ENCODE measurements at regions not wholly inside any gene's neighbourhood (a gene's known extent, or its start where the extent isn't known, plus 50 kb on each side); places are given as distances from the start of the nearest gene placed in this dataset.

DNA sequence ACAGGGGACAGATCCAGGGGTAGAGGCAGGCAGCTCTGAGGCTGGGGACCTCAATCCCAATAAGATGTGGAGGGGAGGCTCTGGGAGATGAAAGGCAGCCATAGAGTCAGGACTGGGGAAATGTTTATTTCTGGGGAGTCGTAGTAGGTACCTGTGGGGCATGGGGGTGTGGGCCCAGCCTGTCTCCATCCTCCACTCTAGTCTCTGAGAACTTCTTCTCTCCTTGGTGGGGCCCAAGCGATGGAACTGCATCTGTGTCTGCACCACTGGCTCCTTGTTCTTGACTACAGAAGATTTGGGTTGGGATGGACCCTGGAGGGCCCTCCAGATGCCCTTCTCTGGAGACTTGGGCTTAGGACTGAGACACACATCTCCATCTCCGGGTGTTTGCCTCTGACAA is 953.9 kb upstream of the ZNF722 start:
- H2BK5ac ChIP-seq (ENCODE audit: low read depth, low read length, poor library complexity, severe bottlenecking): no peak overlapping the region
- H3K14ac ChIP-seq (ENCODE audit: low read length in 2 of 2): no peak overlapping the region
- no peak overlapping the region for H2BK120ac ChIP-seq (ENCODE audit: low read depth, low read length)
- H3K79me1 ChIP-seq (replicated peaks; ENCODE audit: low read length, poor library complexity, severe bottlenecking): no peaks in the 10 kb centered on the region
- H3K9me3 ChIP-seq (ENCODE audit: control insufficient read depth, low read length): peaks cover 34% of the 10 kb centered on the region
- DNase-seq: no peak
- H3K27ac ChIP-seq (ENCODE audit: low read length, poor library complexity, severe bottlenecking): no peak overlapping the region
- H3K23ac ChIP-seq (ENCODE audit: low read length in 2 of 2): no peak overlapping the region
- H3K18ac ChIP-seq (ENCODE audit: low read depth in 1 of 2, low read length in 2 of 2): no peak overlapping the region
- no peak overlapping the region for H3K9ac ChIP-seq (ENCODE audit: low read length)
- H3K36me3 ChIP-seq (ENCODE audit: control insufficient read depth in 1 of 2, insufficient read depth in 2 of 2, low read depth in 1 of 2, low read length in 2 of 2): no peaks in the 10 kb centered on the region
- H2BK12ac ChIP-seq (ENCODE audit: low read length in 2 of 2): no peak overlapping the region
- no peak overlapping the region for H3K4me2 ChIP-seq (ENCODE audit: low read length, poor library complexity, severe bottlenecking)
- H2AFZ ChIP-seq (ENCODE audit: low read depth, low read length): no peak overlapping the region
- no peak overlapping the region for H3K4me3 ChIP-seq (ENCODE audit: insufficient read depth in 1 of 2, low read depth in 1 of 2, low read length in 2 of 2)
- H3K4me1 ChIP-seq (ENCODE audit: control insufficient read depth, insufficient read depth, low read depth, low read length): no peaks in the 10 kb centered on the region
- H4K91ac ChIP-seq (ENCODE audit: low read length): no peak overlapping the region
- H4K8ac ChIP-seq (ENCODE audit: low read length): no peak overlapping the region
- WGBS: 56% methylated on average over 2 of the region's 3 CpGs
- H2BK15ac ChIP-seq (ENCODE audit: low read depth, poor library complexity, severe bottlenecking): no peak overlapping the region
- H3K27me3 ChIP-seq (ENCODE audit: control insufficient read depth in 1 of 2, insufficient read depth in 1 of 2, low read length in 2 of 2): no peaks in the 10 kb centered on the region
- no peak overlapping the region for H3K4ac ChIP-seq (ENCODE audit: low read depth in 1 of 2, low read length in 2 of 2)
- H2AK5ac ChIP-seq (ENCODE audit: low read length, severe bottlenecking): no peak overlapping the region

DNA sequence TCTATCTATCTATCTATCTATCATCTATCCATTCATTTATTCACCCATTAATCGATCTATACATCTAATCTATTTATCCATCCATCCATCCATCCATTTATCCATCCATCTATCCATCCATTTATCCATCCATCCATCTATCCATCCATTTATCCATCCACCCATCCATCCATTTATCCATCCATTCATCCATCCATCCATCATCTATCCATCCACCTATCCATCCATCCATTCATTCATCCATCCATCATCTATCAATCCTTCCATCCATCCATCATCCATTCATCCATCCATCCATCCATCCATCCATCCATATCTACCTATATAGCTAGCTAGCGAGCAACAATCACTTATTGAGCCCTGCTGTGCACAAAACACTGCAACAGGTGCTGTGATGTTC is 953.1 kb upstream of the ZNF722 start:
- no peaks in the 10 kb centered on the region for H3K36me3 ChIP-seq (ENCODE audit: control insufficient read depth in 1 of 2, insufficient read depth in 2 of 2, low read depth in 1 of 2, low read length in 2 of 2)
- DNase-seq: no peak
- no peaks in the 10 kb centered on the region for H3K27me3 ChIP-seq (ENCODE audit: control insufficient read depth in 1 of 2, insufficient read depth in 1 of 2, low read length in 2 of 2)
- peaks cover 34% of the 10 kb centered on the region for H3K9me3 ChIP-seq (ENCODE audit: control insufficient read depth, low read length)
- no peak overlapping the region for H3K27ac ChIP-seq (ENCODE audit: low read length, poor library complexity, severe bottlenecking)
- H2BK15ac ChIP-seq (ENCODE audit: low read depth, poor library complexity, severe bottlenecking): no peak overlapping the region
- no peak overlapping the region for H2BK12ac ChIP-seq (ENCODE audit: low read length in 2 of 2)
- H4K8ac ChIP-seq (ENCODE audit: low read length): no peak overlapping the region
- no peak overlapping the region for H2AK5ac ChIP-seq (ENCODE audit: low read length, severe bottlenecking)
- no peak overlapping the region for H2BK5ac ChIP-seq (ENCODE audit: low read depth, low read length, poor library complexity, severe bottlenecking)
- 25% methylated on average over 2 of the region's 2 CpGs for WGBS
- no peaks in the 10 kb centered on the region for H3K4me1 ChIP-seq (ENCODE audit: control insufficient read depth, insufficient read depth, low read depth, low read length)
- no peak overlapping the region for H3K9ac ChIP-seq (ENCODE audit: low read length)
- H3K79me1 ChIP-seq (replicated peaks; ENCODE audit: low read length, poor library complexity, severe bottlenecking): no peaks in the 10 kb centered on the region
- no peak overlapping the region for H2BK120ac ChIP-seq (ENCODE audit: low read depth, low read length)
- no peak overlapping the region for H3K18ac ChIP-seq (ENCODE audit: low read depth in 1 of 2, low read length in 2 of 2)
- H3K23ac ChIP-seq (ENCODE audit: low read length in 2 of 2): no peak overlapping the region
- no peak overlapping the region for H3K4me3 ChIP-seq (ENCODE audit: insufficient read depth in 1 of 2, low read depth in 1 of 2, low read length in 2 of 2)
- no peak overlapping the region for H3K4ac ChIP-seq (ENCODE audit: low read depth in 1 of 2, low read length in 2 of 2)
- H2AFZ ChIP-seq (ENCODE audit: low read depth, low read length): no peak overlapping the region
- no peak overlapping the region for H3K14ac ChIP-seq (ENCODE audit: low read length in 2 of 2)
- H3K4me2 ChIP-seq (ENCODE audit: low read length, poor library complexity, severe bottlenecking): no peak overlapping the region
- no peak overlapping the region for H4K91ac ChIP-seq (ENCODE audit: low read length)

DNA sequence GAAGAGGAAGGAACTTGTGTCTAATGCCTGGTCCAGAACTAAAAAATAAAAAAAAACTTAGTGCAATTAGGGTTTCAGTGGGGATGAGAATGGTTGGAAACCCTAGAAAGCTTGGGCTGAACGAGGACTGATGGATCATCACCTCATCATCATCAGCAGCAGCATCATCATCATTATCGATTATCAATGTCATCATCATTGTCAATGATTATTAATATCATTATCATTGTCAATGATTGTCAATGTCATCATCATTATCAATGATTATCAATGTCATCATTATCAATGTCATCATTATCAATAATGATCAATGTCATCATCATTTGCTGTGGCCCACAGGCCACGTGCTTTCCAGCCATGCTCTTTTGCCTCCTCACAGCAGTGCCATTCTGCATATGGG is 952.0 kb upstream of the ZNF722 start:
- H3K18ac ChIP-seq (ENCODE audit: low read depth in 1 of 2, low read length in 2 of 2): no peak overlapping the region
- H3K14ac ChIP-seq (ENCODE audit: low read length in 2 of 2): no peak overlapping the region
- no peak overlapping the region for H2AFZ ChIP-seq (ENCODE audit: low read depth, low read length)
- no peak overlapping the region for H2BK5ac ChIP-seq (ENCODE audit: low read depth, low read length, poor library complexity, severe bottlenecking)
- H3K4ac ChIP-seq (ENCODE audit: low read depth in 1 of 2, low read length in 2 of 2): no peak overlapping the region
- H3K27me3 ChIP-seq (ENCODE audit: control insufficient read depth in 1 of 2, insufficient read depth in 1 of 2, low read length in 2 of 2): no peaks in the 10 kb centered on the region
- no peak overlapping the region for H2BK12ac ChIP-seq (ENCODE audit: low read length in 2 of 2)
- DNase-seq: no peak
- H3K9me3 ChIP-seq (ENCODE audit: control insufficient read depth, low read length): peaks cover 34% of the 10 kb centered on the region
- H2BK120ac ChIP-seq (ENCODE audit: low read depth, low read length): no peak overlapping the region
- H3K36me3 ChIP-seq (ENCODE audit: control insufficient read depth in 1 of 2, insufficient read depth in 2 of 2, low read depth in 1 of 2, low read length in 2 of 2): no peaks in the 10 kb centered on the region
- H4K91ac ChIP-seq (ENCODE audit: low read length): no peak overlapping the region
- H3K79me1 ChIP-seq (replicated peaks; ENCODE audit: low read length, poor library complexity, severe bottlenecking): no peaks in the 10 kb centered on the region
- H3K4me3 ChIP-seq (ENCODE audit: insufficient read depth in 1 of 2, low read depth in 1 of 2, low read length in 2 of 2): no peak overlapping the region
- no peaks in the 10 kb centered on the region for H3K4me1 ChIP-seq (ENCODE audit: control insufficient read depth, insufficient read depth, low read depth, low read length)
- no peak overlapping the region for H2AK5ac ChIP-seq (ENCODE audit: low read length, severe bottlenecking)
- no peak overlapping the region for H4K8ac ChIP-seq (ENCODE audit: low read length)
- no peak overlapping the region for H2BK15ac ChIP-seq (ENCODE audit: low read depth, poor library complexity, severe bottlenecking)
- H3K9ac ChIP-seq (ENCODE audit: low read length): no peak overlapping the region
- H3K4me2 ChIP-seq (ENCODE audit: low read length, poor library complexity, severe bottlenecking): no peak overlapping the region
- H3K27ac ChIP-seq (ENCODE audit: low read length, poor library complexity, severe bottlenecking): no peak overlapping the region
- 74% methylated on average over 1 of the region's 3 CpGs for WGBS
- no peak overlapping the region for H3K23ac ChIP-seq (ENCODE audit: low read length in 2 of 2)

DNA sequence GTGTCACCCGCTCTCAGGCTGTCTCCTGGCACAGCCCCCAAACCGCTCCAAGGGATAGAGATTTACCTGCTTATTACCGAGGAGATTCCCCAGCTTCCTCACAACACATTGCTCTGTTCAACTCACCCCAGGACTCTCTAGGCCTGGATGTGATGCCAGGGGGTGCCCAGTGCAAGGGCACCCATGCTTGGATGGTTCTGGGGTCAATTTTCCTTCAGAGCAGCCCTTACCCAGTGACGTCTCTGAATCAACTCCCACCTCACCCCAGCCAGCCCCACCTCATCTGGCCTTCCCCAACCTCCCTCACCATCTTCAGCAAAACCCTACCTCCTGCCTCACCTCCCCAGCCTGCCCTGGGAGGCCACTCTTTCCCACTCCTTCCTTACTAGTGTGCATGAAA is 951.6 kb upstream of the ZNF722 start:
- H3K14ac ChIP-seq (ENCODE audit: low read length in 2 of 2): no peak overlapping the region
- H3K4ac ChIP-seq (ENCODE audit: low read depth in 1 of 2, low read length in 2 of 2): no peak overlapping the region
- H3K36me3 ChIP-seq (ENCODE audit: control insufficient read depth in 1 of 2, insufficient read depth in 2 of 2, low read depth in 1 of 2, low read length in 2 of 2): no peaks in the 10 kb centered on the region
- no peak for DNase-seq
- WGBS: 73% methylated on average over 4 of the region's 4 CpGs
- H2BK120ac ChIP-seq (ENCODE audit: low read depth, low read length): no peak overlapping the region
- H3K4me1 ChIP-seq (ENCODE audit: control insufficient read depth, insufficient read depth, low read depth, low read length): no peaks in the 10 kb centered on the region
- H2BK15ac ChIP-seq (ENCODE audit: low read depth, poor library complexity, severe bottlenecking): no peak overlapping the region
- H2AFZ ChIP-seq (ENCODE audit: low read depth, low read length): no peak overlapping the region
- H3K9me3 ChIP-seq (ENCODE audit: control insufficient read depth, low read length): peaks cover 34% of the 10 kb centered on the region
- H4K8ac ChIP-seq (ENCODE audit: low read length): no peak overlapping the region
- no peak overlapping the region for H3K9ac ChIP-seq (ENCODE audit: low read length)
- H3K27ac ChIP-seq (ENCODE audit: low read length, poor library complexity, severe bottlenecking): no peak overlapping the region
- H3K18ac ChIP-seq (ENCODE audit: low read depth in 1 of 2, low read length in 2 of 2): no peak overlapping the region
- no peak overlapping the region for H2BK12ac ChIP-seq (ENCODE audit: low read length in 2 of 2)
- H3K27me3 ChIP-seq (ENCODE audit: control insufficient read depth in 1 of 2, insufficient read depth in 1 of 2, low read length in 2 of 2): no peaks in the 10 kb centered on the region
- H3K4me2 ChIP-seq (ENCODE audit: low read length, poor library complexity, severe bottlenecking): no peak overlapping the region
- no peak overlapping the region for H3K23ac ChIP-seq (ENCODE audit: low read length in 2 of 2)
- H2BK5ac ChIP-seq (ENCODE audit: low read depth, low read length, poor library complexity, severe bottlenecking): no peak overlapping the region
- H3K4me3 ChIP-seq (ENCODE audit: insufficient read depth in 1 of 2, low read depth in 1 of 2, low read length in 2 of 2): no peak overlapping the region
- H2AK5ac ChIP-seq (ENCODE audit: low read length, severe bottlenecking): no peak overlapping the region
- H3K79me1 ChIP-seq (replicated peaks; ENCODE audit: low read length, poor library complexity, severe bottlenecking): no peaks in the 10 kb centered on the region
- H4K91ac ChIP-seq (ENCODE audit: low read length): no peak overlapping the region

Data from mesenchymal stem cell (in vitro differentiated cells and primary cell).